Naive thymus-derived CD8-positive, alpha-beta T cell (primary cell): ENCODE measurements at regions not wholly inside any gene's neighbourhood (a gene's known extent, or its start where the extent isn't known, plus 50 kb on each side); places are given as distances from the start of the nearest gene placed in this dataset.

Experiments
- ATAC-seq, 2 donors: fragments of 150-1000 bp; cut with Tn5 transposase in 1 of 2; sonication (Bioruptor Pico), chemical (Tn5 transposase) in 1 of 2; 1 replicate in 1 of 2; 2 replicates in 1 of 2; pipeline ENCODE4 v1.10.0; 2021; ENCODE audit warnings: mild to moderate bottlenecking in 2 of 2, moderate library complexity in 2 of 2
- POLR2A ChIA-PET: fragments of 350-600 bp; sonication (Branson Sonifier 250); formaldehyde crosslinking; loops from one replicate; lab custom pipeline; 2021; ENCODE audit warnings: antibody characterized with exemption; lab: Charles Lee
- DNase-seq, 10 donors: peaks; one replicate each; pipeline versions ENCODE4 v3.0.0 to v3.0.0-alpha.2; 2020 to 2022
- H3K27ac Mint-ChIP-seq, 10 donors: one replicate each; pipeline ENCODE4 v1.8.0; 2020 to 2022; ENCODE audit warnings: mild to moderate bottlenecking in 10 of 10, mixed read lengths in 10 of 10, moderate library complexity in 4 of 10, inconsistent platforms in 1 of 10
- H3K27me3 Mint-ChIP-seq, 5 donors: one replicate each; pipeline ENCODE4 v1.8.0; 2021 to 2022; ENCODE audit warnings: mixed read lengths in 5 of 5
- H3K36me3 Mint-ChIP-seq, 3 donors: one replicate each; pipeline ENCODE4 v1.8.0; 2020 to 2022; ENCODE audit warnings: mixed read lengths in 3 of 3, mild to moderate bottlenecking in 2 of 3, inconsistent platforms in 1 of 3
- H3K4me1 Mint-ChIP-seq, 4 donors: one replicate each; pipeline ENCODE4 v1.8.0; 2021 to 2022; ENCODE audit warnings: mixed read lengths in 4 of 4
- H3K4me3 Mint-ChIP-seq, 10 donors: one replicate each; pipeline ENCODE4 v1.8.0; 2020 to 2022; ENCODE audit warnings: mild to moderate bottlenecking in 10 of 10, mixed read lengths in 10 of 10, moderate library complexity in 6 of 10, inconsistent platforms in 1 of 10
- H3K9me3 Mint-ChIP-seq, 9 donors: one replicate each; pipeline ENCODE4 v1.8.0; 2020 to 2022; ENCODE audit warnings: mixed read lengths in 9 of 9, mild to moderate bottlenecking in 3 of 9, inconsistent platforms in 1 of 9, moderate library complexity in 1 of 9

DNA sequence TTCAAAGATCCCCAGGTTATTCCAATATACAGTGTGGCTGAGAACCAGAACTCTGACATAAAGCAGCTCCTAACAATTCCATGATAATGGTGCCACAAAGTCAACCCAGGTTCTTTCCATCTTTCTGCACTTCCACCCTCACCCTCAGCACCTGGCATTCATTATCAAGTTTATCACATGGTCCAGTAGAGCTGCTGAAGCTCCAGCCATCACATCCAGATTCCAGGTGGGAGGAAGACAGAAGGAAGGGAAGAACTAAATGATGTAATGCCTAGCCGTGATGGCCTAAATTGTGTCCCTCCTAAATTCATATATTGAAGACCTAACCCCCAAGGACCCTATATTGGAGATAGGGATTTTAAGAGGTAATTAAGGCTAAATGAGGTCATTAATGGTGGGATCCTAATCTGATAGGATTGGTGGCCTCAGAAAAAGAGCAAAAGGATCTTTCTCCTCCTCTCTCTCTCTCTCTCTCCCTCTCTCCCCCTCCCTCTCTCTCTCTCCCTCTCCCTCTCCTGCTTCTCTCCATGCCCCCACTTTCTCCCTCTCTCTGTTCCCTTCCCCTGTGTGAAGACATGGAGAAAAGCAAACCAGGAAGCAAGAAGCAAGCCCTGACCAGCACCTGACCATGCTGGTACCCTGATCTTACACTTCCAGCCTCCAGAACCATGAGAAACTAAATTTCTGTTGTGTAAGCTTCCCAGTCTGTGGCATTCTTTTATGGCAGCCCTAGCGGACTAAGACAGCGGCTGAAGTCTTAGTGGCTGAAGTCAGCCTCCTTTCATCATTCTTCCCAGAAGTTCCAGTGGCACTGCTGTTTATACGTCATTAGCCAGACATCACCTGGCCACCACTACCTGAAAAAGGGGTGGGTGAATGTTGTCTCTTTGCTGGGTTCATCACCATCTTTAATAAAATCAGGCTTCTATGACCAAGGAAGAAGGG, 369.7 kb upstream of the PROK2 start:
- no peak for DNase-seq
- POLR2A ChIA-PET = no interaction called here
- Mint-ChIP-seq H3K4me1 (peaks cover 2 to 15% (median 8%) of the 10 kb centered on the region in 4 donors), H3K9me3 (peaks cover 0 to 1% (median 0%) of the 10 kb centered on the region in 9 donors), H3K27me3 (peaks cover 0 to 5% (median 0%) of the 10 kb centered on the region in 5 donors), H3K27ac (peak overlapping the region in 2 of 10 donors; percentile 68 to 75), H3K4me3 (no peak overlapping the region), H3K36me3 (no peaks in the 10 kb centered on the region)
- ATAC-seq = no peak

DNA sequence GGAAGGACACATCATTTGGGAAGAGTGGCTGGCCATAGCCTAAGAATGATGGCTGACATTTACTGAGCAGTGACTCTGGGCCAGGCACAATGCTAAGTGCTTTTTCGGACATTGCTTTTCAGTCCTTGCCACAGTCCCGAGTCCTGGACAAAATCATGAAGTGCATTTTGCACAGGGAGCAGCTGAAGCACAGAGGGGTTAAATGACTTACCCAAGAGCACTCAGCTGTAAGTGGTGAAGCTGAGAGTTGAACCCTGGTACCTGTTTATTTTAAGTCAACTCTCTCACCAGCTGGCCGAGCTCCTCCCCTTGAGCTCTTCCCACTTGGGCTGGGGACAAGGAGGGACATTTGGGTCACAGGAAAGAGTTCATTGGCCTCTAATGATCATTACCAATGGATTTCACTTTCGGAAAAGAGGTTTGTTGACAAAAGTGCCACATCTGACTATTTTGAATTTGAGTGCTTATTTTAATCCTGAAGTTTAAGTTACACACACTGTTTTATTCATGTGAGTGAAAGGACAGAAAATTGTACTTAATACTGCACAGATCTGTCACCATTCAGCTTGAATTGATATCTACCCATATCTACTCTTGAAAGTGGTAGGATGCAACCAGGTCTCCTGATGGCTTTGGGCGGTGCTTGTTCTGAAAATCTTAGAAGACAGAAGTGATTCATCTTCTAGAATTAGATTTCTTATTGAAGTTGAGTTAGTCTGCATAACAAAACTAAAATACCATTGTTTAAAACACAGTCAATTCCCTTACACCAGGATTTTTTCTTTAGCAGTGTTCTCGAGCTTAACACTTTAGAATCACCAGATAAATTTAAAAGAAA, 368.7 kb upstream of the PROK2 start:
- DNase-seq (no peak), ATAC-seq (no peak)
- POLR2A ChIA-PET = no interaction called here
- Mint-ChIP-seq H3K36me3 (no peaks in the 10 kb centered on the region), H3K27ac (no peak overlapping the region), H3K4me1 (peaks cover 2 to 9% (median 8%) of the 10 kb centered on the region in 4 donors), H3K27me3 (peaks cover 0 to 5% (median 0%) of the 10 kb centered on the region in 5 donors), H3K4me3 (no peak overlapping the region), H3K9me3 (peaks cover 0 to 2% (median 0%) of the 10 kb centered on the region in 9 donors)

DNA sequence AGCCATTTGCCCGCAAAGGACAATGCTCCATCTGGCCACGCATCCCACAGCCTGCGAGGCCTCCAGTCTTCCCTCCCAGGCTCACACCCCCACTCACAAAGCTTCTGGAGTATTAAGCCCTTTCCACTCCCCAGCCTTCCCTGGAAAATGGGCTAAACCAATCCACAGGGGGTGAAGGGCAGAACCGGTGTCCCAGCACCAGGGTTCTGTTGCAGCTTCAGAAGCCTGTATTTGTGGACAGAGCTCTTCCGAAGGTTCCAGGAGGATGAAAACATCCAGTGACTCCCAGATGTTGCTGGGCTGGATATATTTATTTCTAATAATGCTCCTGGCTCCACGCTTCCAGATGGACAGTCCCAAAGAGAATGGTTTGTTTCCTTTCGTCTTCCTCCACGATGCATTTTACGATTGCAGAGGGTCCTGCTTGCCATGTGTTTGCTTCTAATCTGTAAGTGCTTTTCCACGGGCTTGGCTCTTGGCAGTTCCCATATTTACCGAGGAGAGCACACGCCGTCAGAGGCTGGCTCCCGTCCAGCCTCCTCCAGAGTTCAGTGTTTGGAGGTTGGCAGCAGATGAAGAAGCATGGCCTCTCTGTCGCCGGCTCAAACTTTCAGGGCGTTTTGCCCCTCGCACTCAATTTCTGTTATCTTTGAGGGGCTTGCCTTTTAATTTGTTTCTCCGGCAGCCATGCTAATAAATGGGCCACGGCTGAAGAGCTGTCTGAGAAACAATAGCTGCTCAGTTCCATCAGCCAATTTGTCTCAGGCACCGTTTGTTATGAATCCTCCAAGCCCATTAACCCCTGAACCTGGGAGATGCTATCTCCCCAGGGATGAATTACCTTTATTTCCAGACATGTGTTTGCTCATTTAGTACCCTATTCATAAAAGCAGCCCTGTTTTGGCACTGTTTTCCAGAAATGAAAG, 367.9 kb upstream of the PROK2 start:
- ATAC-seq (no peak), DNase-seq (no peak)
- peaks cover under 1 to 4% (median 3%) of the 10 kb centered on the region in 4 donors for H3K4me1 Mint-ChIP-seq
- H3K27me3 Mint-ChIP-seq = peaks cover 0 to 4% (median 0%) of the 10 kb centered on the region in 5 donors
- no peak overlapping the region for H3K4me3 Mint-ChIP-seq
- peak overlapping the region in 1 of 10 donors; percentile 89 for H3K27ac Mint-ChIP-seq
- H3K9me3 Mint-ChIP-seq = peaks cover 0 to 11% (median 1%) of the 10 kb centered on the region in 9 donors
- POLR2A ChIA-PET = no interaction called here
- H3K36me3 Mint-ChIP-seq = peaks cover 0 to 4% (median 2%) of the 10 kb centered on the region in 3 donors

DNA sequence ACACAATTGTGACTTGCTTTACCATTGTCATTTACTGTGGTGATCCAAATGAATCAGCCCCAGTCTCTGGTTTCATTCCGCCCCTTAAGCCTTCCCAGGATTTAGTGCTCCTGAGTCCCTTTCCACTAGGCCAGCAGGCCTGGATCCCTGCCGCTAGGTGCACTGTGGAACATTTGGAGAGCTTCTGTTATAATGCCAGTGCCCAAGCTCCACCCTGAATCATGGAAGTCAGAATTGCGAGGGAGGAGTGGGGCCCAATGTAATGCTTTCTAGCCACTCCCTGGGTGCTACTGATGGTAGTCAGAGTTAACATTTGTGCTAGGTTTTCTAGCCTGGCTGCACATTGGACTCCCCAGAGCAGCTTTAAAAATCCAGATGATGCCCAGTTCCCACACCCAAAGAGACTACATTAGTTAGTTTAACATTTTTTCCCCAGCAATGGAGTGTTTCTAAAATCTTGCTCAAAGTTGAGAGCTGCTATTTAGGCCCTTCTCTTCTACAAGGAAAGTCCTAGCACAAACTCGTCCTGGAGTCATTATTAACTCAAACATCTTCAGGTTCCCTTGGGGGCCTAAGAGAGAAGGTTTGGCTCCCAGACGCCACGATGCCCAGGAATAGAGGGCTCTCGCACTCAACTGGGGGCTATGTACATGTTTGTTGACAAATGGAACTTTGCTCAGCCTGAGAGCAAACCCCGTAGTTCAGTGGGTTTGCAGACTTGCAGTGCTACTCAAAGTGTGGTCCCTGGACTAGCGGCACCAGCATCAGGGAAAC, 366.7 kb upstream of the PROK2 start:
- H3K36me3 Mint-ChIP-seq = peaks cover 0 to 4% (median 2%) of the 10 kb centered on the region in 3 donors
- no peak overlapping the region for H3K27ac Mint-ChIP-seq
- peaks cover 0 to 3% (median 0%) of the 10 kb centered on the region in 5 donors for H3K27me3 Mint-ChIP-seq
- DNase-seq (no peak), ATAC-seq (no peak)
- POLR2A ChIA-PET = no interaction called here
- H3K9me3 Mint-ChIP-seq = peaks cover 0 to 11% (median 1%) of the 10 kb centered on the region in 9 donors
- H3K4me3 Mint-ChIP-seq = no peak overlapping the region
- H3K4me1 Mint-ChIP-seq = no peaks in the 10 kb centered on the region

DNA sequence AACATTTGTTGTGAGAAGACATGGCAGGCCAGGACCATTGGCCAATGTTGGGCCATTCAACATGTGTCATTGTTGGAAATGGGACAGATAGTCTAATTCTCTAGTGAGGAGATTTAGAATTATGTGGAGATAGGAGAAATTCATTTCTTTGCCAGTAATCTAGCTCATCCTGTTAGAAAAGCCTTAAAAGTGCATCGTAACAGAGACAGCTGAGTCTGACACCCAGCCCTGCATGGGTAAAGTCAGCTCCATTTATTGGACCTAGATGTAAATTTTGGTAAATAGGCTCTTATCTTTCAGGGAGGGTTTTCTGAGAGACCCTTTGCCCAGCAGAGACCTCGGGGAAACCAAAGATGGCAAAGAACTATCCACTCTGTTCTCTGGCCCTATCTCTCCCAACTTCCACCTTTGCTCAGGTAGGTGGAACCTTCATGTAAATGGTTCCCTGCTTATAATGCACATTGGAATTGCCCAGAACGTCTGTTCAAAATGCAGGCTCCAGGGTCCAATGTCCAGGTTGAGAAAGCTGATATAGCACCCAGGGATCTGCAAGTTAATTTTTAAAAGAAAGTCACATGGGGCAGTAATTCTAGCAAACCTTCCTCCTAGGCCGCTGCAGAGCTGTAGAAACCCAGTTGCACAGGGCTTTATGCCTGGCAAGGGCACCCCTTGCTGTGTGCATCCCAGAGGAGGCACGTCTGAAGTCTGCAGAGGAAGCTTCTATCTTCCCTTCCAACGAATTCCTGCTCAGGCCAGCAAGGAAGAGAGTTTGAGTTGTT, 365.9 kb upstream of the PROK2 start:
- peaks cover 0 to 11% (median 1%) of the 10 kb centered on the region in 9 donors for H3K9me3 Mint-ChIP-seq
- POLR2A ChIA-PET = no interaction called here
- no peak for ATAC-seq
- no peak overlapping the region for H3K27ac Mint-ChIP-seq
- no peak overlapping the region for H3K4me3 Mint-ChIP-seq
- peaks cover 0 to 4% (median 2%) of the 10 kb centered on the region in 3 donors for H3K36me3 Mint-ChIP-seq
- H3K4me1 Mint-ChIP-seq = no peaks in the 10 kb centered on the region
- peaks cover 0 to 7% (median 0%) of the 10 kb centered on the region in 5 donors for H3K27me3 Mint-ChIP-seq
- no peak for DNase-seq

DNA sequence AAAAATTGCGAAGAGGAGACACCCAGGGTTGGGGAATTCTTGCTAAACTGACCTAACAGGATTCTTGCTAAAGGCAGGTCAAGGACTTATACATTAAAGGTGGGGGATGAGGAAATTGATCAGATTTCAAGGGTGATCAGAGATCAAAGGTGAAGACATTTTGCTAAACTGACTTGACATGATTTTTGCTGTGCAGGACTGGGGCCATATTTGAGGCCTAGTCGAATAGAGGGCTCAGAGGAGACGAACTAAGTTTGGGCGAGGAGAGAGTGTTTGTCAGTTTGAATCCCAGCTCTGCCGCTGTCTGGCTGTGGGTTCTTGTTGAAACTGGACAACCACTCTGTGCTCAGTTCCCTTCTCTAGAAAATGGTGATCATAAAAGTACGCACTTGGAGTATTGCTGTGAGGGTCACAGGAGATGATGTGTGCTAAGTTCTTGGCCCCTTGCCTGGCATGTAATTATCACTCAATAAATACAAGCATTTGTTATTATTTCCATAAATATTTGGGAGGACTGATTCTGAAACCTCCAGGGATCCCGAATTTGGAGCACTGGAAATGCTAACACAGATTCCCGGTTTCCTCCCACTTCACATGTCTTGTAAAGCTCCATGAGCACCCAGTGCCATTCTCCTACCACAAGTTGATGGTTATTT, 364.8 kb upstream of the PROK2 start:
- Mint-ChIP-seq H3K36me3 (peaks cover 0 to 4% (median 2%) of the 10 kb centered on the region in 3 donors), H3K4me1 (peaks cover 1 to 7% (median 6%) of the 10 kb centered on the region in 4 donors), H3K27ac (no peak overlapping the region), H3K27me3 (peaks cover 0 to 13% (median 2%) of the 10 kb centered on the region in 5 donors), H3K4me3 (no peak overlapping the region), H3K9me3 (peaks cover 0 to 11% (median 1%) of the 10 kb centered on the region in 9 donors)
- DNase-seq = no peak
- ATAC-seq = no peak
- POLR2A ChIA-PET = no interaction called here

DNA sequence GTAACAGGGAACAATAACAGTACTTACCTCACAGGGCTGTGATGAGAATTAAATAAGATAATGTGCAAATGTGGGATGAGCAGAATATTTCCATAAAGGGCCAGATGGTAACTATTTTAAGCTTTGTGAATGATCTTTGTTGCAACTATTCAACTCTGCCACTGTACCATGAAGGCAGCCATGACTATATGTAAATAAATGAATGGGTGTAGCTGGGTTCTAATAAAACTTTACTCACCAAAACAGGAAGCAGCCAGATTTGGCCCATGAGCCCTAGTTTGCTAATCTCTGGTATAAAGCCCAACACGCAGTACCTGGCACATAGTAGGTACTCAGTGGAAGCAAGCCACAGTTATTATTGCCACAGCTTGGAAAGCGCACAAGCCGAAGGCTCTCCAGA, 362.7 kb upstream of the PROK2 start:
- peaks cover 0 to 11% (median 0%) of the 10 kb centered on the region in 9 donors for H3K9me3 Mint-ChIP-seq
- no peak overlapping the region for H3K27ac Mint-ChIP-seq
- peaks cover 0 to 19% (median 6%) of the 10 kb centered on the region in 5 donors for H3K27me3 Mint-ChIP-seq
- H3K4me3 Mint-ChIP-seq = no peak overlapping the region
- ATAC-seq = no peak
- no peak for DNase-seq
- H3K36me3 Mint-ChIP-seq = peaks cover 0 to 4% (median 2%) of the 10 kb centered on the region in 3 donors
- H3K4me1 Mint-ChIP-seq = peaks cover 6 to 16% (median 10%) of the 10 kb centered on the region in 4 donors
- POLR2A ChIA-PET = no interaction called here

DNA sequence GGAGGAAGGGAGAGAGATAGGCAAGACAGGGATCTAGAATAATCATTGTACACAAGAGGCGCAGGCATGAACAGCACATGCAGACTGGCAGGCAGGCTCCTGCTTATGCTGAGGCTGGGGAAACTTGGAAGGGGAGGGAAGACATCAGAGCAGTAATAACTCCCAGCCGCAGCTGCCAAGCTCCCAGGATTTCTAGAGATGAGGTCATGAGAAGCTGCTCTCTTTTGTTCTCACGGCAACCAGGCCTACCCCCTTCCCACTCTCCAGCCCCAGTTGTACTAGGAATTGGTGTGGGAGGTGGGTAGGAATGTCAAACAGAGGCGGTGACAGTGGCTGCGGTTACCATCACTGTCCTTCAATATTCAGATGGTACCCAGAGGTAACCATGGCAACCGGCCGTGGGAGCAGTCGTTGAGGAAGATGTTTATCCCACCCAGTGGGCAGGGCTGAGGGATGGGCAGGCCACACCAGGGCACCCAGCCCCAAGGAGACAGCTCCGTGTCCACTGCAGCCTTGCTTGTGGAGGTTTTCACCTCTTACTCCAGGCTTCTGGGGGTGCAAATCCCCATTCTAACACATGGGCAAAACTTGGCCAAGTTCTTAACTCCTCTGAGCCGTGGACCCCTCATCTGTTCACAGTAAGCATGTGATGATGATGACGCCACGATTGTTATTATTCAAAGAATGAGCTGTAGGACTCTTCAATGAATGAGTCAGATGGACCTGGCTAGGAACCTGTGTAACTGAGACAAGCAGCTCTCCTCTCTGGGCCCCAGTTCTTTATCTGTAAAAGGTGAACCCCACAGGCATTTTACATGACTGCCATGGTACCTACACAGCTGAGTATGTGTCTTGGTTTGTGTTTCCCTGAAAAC, 360.8 kb upstream of the PROK2 start:
- POLR2A ChIA-PET = no interaction called here
- Mint-ChIP-seq H3K27me3 (peaks cover 0 to 19% (median 6%) of the 10 kb centered on the region in 5 donors), H3K9me3 (peaks cover 0 to 11% (median 0%) of the 10 kb centered on the region in 9 donors), H3K4me3 (no peak overlapping the region), H3K36me3 (peaks cover 0 to 4% (median 2%) of the 10 kb centered on the region in 3 donors), H3K4me1 (peaks cover 6 to 28% (median 10%) of the 10 kb centered on the region in 4 donors), H3K27ac (no peak overlapping the region)
- no peak for DNase-seq
- ATAC-seq = no peak

DNA sequence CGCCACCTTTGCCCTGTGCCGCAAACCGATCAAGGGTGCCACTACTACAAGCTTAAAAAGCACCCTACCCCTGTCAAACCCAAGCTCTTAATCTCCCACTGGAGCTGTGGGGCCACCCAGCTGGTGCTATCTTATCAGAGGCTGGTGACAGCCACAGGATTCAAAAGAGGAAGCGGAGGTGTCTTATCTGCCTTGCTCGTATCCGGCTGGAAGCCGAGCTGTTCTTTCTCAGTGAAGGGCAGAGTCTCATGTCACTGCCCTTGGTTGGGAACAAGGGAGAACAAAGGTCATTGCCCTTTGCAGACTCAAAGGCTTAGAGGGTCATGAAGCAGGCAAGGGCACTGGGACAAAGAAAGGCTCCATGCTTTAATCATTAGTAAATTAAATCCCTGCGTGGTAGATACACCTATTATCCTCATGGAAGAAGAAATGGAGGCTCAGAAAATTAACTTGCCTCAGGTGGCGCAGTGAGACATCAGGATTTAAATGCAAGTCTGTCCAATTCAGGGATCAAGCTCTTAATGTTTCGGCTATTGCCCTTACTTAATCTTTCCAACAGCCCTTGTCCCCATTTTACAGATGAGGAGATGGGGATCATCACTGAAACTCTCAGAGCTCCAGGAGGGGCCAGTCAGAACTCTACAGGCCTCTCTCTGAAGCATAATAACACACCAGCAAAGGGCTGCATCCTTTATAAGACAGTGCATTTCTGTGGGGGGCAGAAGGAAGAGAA, 360.0 kb upstream of the PROK2 start:
- POLR2A ChIA-PET = no interaction called here
- Mint-ChIP-seq H3K36me3 (peaks cover 0 to 4% (median 2%) of the 10 kb centered on the region in 3 donors), H3K27ac (no peak overlapping the region), H3K4me1 (peaks cover 6 to 28% (median 10%) of the 10 kb centered on the region in 4 donors), H3K27me3 (peaks cover 0 to 19% (median 6%) of the 10 kb centered on the region in 5 donors), H3K9me3 (peaks cover 0 to 11% (median 0%) of the 10 kb centered on the region in 9 donors), H3K4me3 (no peak overlapping the region)
- ATAC-seq (no peak), DNase-seq (peak in 1 of 10 donors; percentile 5)
